Stimulated activated CD8-positive, alpha-beta memory T cell treated with anti-CD3 and anti-CD28 coated beads, Interleukin-12 subunit alpha, Interleukin-12 subunit beta, amount 100 ng/mL, for 24 hours (primary cell): ENCODE measurements at regions not wholly inside any gene's neighbourhood (a gene's known extent, or its start where the extent isn't known, plus 50 kb on each side); places are given as distances from the start of the nearest gene placed in this dataset.
"Not testable (repeated sequence)": the region's sequence is repeated elsewhere in the genome, so short reads cannot be mapped to it uniquely, and the experiment has no call there.

Experiments used
- DNase-seq: peaks from one replicate; pipeline ENCODE4 v3.0.0-alpha.2; 2020; ENCODE audit errors: extremely low read depth

GRCh38 chr1:234960722-234961455 is 167.7 kb downstream of the TOMM20 start:
- DNase-seq: no peak

GRCh38 chr1:234958706-234959657 is 169.7 kb downstream of the TOMM20 start:
- DNase-seq: no peak

- DNase-seq: no peak
Observed at GRCh38 chr1:234958066-234958705, 170.5 kb downstream of the TOMM20 start.

- DNase-seq: no peak
Observed at GRCh38 chr1:234957330-234958065, 171.1 kb downstream of the TOMM20 start.

DNA sequence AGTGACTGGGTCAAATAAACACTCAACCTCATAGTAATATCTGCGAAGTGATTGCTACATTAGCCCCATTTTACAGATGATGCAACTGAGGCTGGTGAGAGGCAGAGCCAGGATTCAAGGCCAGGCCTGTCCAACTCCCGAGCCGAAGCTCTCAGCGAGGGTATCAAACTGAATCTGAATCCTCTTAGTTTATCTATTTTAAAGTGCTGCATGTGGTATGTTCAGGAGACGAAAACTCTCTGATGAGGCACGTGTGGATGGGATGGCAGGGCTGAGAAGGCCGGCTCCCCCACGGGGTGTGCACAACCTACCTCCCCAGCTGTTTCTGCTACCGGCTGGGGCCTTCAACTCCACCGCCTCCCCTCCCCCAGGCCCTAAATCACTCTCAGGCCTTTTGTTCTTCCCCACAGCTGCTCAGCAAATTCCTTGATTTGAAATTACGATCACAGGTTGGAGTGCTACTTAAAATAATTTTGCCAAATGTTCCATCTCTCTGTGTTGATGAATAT is 171.8 kb downstream of the TOMM20 start:
- DNase-seq: no peak

DNA sequence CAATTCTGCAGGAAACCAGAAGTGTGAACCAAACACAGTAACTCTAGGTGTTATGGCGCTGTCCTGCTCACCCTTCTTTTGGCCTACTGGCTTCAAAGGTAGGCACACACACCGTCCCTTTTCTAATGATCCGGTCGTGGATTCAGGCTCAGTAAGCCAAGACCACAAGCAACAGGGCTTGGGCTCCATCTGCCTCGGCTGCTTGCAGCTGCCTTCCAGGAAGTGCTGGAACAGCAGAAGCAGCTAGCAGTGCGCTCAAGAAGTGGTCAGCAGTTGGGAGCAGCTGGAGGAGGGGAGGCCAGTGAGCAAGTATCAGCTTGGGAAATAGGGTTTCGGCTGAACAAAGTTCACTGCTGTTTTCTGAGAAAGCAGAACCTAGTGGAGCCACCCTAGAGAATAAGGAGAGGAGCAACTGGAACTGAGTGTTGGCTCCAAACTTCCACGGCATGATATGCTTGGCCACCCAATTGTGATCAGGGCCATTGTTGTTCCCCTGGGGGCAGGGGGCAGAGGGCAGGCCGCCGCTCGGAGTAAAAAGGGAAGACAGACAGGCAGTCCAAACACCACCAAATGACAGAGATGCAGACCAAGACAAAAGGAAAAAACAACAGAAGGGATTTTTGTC is 173.4 kb downstream of the TOMM20 start:
- DNase-seq: no peak

DNA sequence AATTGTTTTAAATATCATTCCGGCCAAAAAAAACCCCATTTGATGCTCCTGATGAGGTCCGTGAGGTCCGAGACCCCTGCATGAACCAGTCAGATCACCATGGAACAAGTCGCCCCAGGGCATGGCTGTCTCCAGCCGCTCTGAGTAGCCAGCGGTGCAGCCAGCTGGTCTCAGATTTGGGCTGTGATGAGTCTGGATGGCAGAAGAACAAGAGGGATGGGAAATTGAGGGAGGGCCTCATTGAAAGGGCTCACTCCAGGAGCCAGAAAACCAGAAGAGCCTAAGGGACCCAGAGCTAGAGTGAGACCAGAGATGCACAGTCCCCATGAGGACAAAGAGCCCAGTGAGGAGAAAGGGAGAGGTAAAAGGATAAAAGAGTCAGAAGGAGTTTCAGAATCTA is 174.0 kb downstream of the TOMM20 start:
- no peak for DNase-seq

DNA sequence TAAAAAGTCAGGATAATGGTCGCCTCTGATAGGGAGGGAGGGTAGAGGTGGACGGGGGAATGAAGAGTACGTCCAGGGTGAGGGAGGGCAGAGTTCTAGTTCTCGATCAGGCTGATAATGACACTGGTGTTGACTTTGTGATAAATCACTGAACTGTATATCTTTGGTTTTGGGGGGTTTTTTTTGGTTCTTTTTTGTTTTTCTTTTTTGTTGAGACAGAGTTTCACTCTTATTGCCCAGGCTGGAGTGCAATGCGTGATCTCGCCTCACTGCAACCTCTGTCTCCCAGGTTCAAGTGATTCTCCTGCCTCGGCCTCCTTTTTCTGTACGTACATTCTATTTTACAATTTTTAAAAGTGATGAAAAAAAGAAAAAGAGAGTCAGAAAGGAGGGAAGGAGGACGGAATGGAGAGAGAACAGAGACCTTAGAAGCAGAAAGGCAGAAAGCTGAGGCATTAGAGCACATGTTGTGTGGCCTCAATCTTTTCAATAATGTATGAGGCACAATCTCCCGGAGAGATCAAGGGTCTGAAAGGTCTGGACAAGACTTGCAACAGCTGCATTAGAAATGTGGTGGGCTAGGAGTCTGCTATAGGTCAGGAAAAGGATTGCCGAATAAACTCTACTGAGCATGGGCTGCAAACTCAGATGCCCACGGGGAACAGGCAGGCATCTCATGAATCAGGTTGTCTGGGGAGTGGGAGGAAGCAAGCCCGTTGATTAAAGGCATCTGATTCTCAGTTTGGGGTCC is 174.8 kb downstream of the TOMM20 start:
- no peak for DNase-seq

DNA sequence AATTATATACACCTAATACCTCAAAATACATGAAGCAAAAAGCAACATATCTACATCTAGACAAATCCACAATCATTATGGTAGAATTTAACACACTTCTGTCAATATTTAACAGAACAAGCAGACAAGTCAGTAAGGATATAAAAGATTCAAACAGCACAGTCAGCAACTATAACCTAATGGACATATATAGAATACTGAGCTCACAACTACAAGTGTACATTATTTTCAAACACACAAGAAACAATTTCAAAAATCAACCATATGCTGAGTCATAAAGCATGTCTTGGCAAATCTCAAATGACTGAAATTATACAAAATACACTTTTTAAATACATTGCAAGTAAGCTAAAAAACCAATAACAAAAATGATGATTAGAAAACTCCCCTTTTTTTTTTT is 178.0 kb downstream of the TOMM20 start:
- no peak for DNase-seq

DNA sequence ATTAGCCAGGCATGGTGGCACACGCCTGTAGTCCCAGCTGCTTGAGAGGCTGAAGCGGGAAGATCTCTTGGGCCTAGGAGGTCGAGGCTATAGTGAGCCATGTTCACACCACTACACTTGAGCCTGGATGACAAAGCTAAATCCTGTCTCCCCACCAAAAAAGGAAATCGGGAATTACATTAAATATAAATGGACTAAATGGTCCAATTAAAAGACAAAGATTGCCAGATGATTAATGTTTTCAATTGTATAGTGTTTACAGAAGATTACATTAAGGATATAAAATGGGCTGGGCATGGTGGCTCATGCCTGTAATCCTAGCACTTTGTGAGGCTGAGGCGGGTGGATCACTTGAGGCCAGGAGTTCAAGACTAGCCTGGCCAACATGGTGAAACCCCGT is 179.1 kb downstream of the TOMM20 start:
- not testable (repeated sequence) for DNase-seq

- DNase-seq: no peak
Observed at GRCh38 chr1:234944439-234945344, 183.9 kb downstream of the TOMM20 start.

GRCh38 chr1:234943836-234944402 is 184.7 kb downstream of the TOMM20 start:
- no peak for DNase-seq

DNA sequence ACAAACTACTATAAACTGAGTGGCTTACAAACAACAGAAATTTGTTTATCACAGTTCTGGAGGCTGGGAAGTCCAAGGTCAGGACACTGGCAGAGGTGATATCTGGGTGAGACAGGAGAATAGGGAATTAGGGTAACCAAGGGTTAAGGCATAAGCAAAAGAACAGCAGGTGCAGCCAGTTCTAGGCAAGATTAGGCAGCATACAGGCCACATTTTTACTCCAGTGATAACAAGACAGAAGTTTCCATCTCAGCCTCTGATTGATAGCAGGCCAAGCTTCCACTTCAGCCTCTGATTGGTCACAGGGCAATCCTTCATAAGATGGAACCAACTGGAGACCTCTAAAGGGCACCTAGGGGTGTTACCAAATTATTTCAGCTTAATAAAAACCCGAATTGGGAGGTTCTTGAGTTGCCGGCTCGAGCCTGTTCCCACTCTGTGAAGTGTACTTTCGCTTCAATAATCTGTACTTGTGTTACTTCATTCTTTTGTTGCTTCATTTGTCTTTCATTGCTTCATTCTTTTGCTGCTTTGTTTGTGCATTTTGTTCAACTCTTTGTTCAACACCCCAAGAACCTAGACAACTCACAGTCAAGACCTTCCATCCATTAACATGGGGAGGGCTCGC is 185.6 kb downstream of the TOMM20 start:
- DNase-seq: no peak

DNA sequence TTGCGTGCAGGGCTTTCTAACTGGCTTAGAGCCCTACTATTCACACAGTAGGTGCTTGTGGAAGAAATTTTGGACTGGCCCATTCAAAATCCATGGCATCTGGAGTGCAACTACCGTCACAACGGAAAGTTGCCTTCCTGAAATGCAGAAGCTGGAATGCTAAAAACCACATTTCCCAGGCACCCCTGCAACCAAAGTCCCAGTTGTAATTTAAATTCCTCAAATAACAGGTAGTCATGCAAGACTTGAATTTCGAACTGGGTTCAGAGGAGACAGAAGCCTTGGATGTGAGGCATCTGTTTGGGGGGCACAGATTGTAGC is 186.7 kb downstream of the TOMM20 start:
- DNase-seq: no peak

DNA sequence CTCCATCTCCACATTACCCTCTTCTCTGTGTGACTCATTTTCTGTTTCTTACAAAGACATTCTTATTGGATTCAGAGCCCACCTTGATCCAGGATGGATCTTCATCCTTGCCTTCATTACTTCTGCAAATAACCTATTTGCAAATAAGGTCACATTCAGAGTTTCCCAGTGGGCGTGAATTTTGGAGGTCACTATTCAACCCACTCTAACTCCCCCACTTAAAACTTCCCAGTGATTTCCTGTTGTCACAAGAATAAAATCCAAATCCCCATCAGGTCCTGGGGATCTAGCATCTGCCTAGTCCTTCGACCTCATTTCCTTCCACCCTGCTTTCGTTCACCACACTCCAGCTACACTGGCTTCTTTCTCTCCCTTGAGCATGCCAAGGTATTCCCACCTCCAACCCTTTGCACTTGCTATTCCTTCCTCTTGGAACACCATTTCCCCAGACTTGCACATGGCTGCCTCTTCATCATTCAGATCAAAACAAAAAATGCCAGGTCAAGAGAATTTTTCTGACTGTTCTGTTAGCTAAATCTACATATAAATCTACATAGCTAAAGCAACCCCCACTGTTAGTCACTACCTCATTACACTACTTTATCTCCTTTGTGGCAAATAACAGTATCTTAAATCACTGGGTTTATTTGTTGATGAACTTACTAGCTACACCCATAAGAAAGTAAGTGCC is 187.2 kb downstream of the TOMM20 start:
- DNase-seq: no peak

GRCh38 chr1:234940841-234941240 is 187.8 kb downstream of the TOMM20 start:
- DNase-seq: no peak

DNA sequence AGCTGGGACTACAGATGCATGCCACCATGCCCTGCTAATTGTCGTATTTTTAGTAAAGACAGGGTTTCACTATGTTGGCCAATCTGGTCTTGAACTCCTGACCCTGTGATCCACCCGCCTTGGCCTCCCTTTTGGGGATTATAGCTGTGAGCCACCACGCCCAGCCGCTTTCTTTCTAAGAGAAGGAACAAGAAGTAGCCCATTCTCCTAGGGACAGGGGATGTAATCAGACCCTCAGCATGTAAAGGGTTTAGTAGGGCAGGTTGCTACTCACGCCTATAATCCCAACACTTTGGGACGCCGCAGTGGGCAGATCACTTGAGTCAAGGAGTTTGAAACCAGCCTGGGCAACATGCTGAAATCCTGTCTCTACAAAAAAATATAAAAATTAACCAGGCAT is 189.7 kb downstream of the TOMM20 start:
- DNase-seq: no peak

- DNase-seq: no peak
Observed at GRCh38 chr1:234938135-234938534, 190.5 kb downstream of the TOMM20 start.
